ENCODE measurements at regions not wholly inside any gene's neighbourhood (a gene's known extent, or its start where the extent isn't known, plus 50 kb on each side); places are given as distances from the start of the nearest gene placed in this dataset.

DNA sequence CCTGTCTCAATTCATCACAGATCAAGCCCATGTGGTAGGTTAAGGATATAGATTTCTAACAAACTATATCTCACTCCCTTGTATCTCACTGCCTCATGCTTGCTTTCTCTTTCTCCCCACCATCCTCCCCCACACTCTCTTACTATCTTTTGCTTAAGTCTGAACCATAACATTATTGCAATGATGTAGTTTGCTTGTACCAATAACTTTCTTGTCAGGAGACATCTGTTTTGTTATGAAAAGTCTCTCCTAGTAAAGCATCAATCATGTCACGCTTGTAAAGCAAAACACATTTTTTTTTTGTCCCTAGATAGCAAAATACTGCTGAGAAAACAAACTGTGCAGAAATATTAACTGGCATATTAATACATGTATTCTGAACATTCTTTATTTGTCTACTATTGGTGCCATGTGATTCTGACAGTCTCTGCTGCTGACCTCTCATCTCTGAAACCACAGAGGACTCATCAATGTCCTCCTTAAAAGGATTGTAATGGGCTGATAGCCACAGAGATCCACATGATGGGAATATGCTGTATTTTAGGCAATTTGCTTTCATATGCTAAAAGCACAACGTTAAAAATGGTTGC lies 217.5 kb downstream of the VEGFC start:
- Histone ChIP-seq H3K36me3 (ENCODE audit: control insufficient read depth, insufficient read depth, low read length, severe bottlenecking) (no peaks in the 10 kb centered on the region), H3K4me3 (ENCODE audit: low read length) (peak overlapping the region; percentile 46), H3K4me1 (ENCODE audit: control insufficient read depth, insufficient read depth, low read length) (peaks cover 27% of the 10 kb centered on the region), H3K9ac (ENCODE audit: low read length) (peak overlapping the region; percentile 50), H3K9me3 (ENCODE audit: control insufficient read depth, low read length) (no peaks in the 10 kb centered on the region), H3K27me3 (replicated peaks; ENCODE audit: control insufficient read depth, insufficient read depth, low read length) (no peaks in the 10 kb centered on the region)
- DNase-seq (ENCODE audit: low read depth) = no peak

DNA sequence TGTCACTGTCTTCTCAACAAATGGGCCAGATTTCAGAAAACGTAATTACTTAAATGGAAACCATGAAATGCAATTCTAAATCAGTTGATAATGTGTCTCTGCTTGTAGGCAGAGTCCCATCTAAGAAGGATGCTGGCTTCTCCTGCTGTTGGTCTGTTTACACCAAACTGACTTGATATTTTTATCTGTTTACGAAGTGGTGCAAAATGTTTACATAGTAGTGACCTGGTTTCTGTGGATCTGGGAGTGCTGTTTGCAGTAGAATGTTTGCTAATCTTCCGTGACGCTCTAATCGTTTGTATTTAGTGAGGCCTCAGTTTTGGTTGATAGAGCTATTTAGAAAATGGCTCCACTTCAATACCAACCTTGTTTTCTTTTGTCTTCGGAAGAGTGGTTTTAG lies 213.5 kb downstream of the VEGFC start:
- Histone ChIP-seq H3K27me3 (replicated peaks; ENCODE audit: control insufficient read depth, insufficient read depth, low read length) (no peaks in the 10 kb centered on the region), H3K9ac (ENCODE audit: low read length) (no peak overlapping the region), H3K4me1 (ENCODE audit: control insufficient read depth, insufficient read depth, low read length) (peaks cover 17% of the 10 kb centered on the region), H3K9me3 (ENCODE audit: control insufficient read depth, low read length) (no peaks in the 10 kb centered on the region), H3K36me3 (ENCODE audit: control insufficient read depth, insufficient read depth, low read length, severe bottlenecking) (no peaks in the 10 kb centered on the region), H3K4me3 (ENCODE audit: low read length) (no peak overlapping the region)
- DNase-seq (ENCODE audit: low read depth) = no peak

DNA sequence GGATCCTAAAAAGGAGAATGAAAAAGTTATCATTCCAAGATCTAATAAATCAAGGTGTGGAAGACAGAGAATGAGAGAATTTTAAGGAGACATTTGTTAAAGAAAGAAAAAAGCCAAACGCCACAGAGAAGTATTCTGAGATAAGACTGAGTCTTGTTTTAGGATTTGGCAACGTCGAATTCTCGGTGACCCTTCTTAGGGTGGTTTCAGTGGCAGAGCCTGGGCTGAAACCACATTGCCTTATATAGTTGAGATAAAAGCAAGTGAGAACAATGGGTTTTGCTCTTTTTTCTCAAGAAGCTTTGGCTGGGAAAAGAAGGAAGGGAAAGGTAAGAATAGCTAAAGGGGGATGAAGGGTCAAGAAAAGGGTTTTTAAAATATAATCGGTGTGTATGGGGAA lies 209.4 kb downstream of the VEGFC start:
- no peak overlapping the region for H3K9ac ChIP-seq (ENCODE audit: low read length)
- H3K27me3 ChIP-seq (replicated peaks; ENCODE audit: control insufficient read depth, insufficient read depth, low read length) = no peaks in the 10 kb centered on the region
- H3K9me3 ChIP-seq (ENCODE audit: control insufficient read depth, low read length) = no peaks in the 10 kb centered on the region
- H3K4me3 ChIP-seq (ENCODE audit: low read length) = no peak overlapping the region
- H3K4me1 ChIP-seq (ENCODE audit: control insufficient read depth, insufficient read depth, low read length) = peaks cover 21% of the 10 kb centered on the region
- DNase-seq (ENCODE audit: low read depth) = no peak
- no peaks in the 10 kb centered on the region for H3K36me3 ChIP-seq (ENCODE audit: control insufficient read depth, insufficient read depth, low read length, severe bottlenecking)

DNA sequence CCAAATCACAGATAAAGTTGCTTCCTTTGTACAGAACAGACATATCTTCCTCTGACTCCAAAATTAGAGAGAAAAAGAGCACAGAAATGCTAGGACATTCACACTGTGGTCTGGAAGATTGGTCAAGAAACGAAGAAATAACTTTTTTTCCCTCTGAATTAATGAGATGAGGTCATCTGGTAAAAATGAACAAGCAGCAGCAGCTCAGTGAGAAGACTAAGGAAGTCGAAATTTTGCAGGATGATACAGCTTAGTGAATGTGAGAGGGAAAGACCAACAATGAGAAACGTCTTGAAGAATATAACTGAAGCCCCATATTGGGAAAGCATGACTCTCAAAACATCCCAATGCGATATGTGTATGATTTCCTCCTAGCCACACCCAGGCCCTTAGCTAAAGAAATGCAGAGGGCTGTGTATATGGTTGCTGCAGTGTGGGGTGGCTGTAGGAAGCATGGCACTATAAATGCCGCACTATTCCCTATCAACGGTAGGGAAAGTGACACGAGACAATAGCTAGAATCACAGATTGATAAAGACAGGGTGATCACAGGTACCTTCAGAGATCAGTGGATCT lies 208.6 kb downstream of the VEGFC start:
- Histone ChIP-seq H3K27me3 (replicated peaks; ENCODE audit: control insufficient read depth, insufficient read depth, low read length) (no peaks in the 10 kb centered on the region), H3K4me1 (ENCODE audit: control insufficient read depth, insufficient read depth, low read length) (peaks cover 28% of the 10 kb centered on the region), H3K36me3 (ENCODE audit: control insufficient read depth, insufficient read depth, low read length, severe bottlenecking) (no peaks in the 10 kb centered on the region), H3K9me3 (ENCODE audit: control insufficient read depth, low read length) (no peaks in the 10 kb centered on the region), H3K9ac (ENCODE audit: low read length) (no peak overlapping the region), H3K4me3 (ENCODE audit: low read length) (no peak overlapping the region)
- DNase-seq (ENCODE audit: low read depth) = no peak

DNA sequence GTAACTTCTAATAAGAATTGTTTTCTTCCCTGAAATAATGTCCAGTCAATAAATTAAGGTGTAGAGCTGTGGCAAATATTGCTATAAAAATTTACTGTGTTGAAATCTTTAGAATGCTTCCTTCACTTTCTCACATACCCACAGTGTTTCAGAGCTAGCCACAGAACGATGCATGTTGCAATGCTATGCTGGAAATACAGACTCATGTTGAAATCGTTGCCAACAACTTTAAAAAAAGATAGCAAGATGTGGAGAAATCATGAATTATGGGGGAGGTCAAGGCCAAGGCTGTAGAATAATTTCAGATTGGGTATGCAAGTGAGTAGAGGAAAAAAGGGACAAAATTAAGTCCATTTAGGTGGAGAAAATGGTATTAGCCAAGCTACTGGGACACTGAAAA lies 204.8 kb downstream of the VEGFC start:
- no peak overlapping the region for H3K9ac ChIP-seq (ENCODE audit: low read length)
- H3K4me3 ChIP-seq (ENCODE audit: low read length) = peak overlapping the region; percentile 3
- no peaks in the 10 kb centered on the region for H3K36me3 ChIP-seq (ENCODE audit: control insufficient read depth, insufficient read depth, low read length, severe bottlenecking)
- H3K4me1 ChIP-seq (ENCODE audit: control insufficient read depth, insufficient read depth, low read length) = peaks cover 30% of the 10 kb centered on the region
- H3K9me3 ChIP-seq (ENCODE audit: control insufficient read depth, low read length) = peaks cover 13% of the 10 kb centered on the region
- no peaks in the 10 kb centered on the region for H3K27me3 ChIP-seq (replicated peaks; ENCODE audit: control insufficient read depth, insufficient read depth, low read length)
- peak; percentile 95 for DNase-seq (ENCODE audit: low read depth)

DNA sequence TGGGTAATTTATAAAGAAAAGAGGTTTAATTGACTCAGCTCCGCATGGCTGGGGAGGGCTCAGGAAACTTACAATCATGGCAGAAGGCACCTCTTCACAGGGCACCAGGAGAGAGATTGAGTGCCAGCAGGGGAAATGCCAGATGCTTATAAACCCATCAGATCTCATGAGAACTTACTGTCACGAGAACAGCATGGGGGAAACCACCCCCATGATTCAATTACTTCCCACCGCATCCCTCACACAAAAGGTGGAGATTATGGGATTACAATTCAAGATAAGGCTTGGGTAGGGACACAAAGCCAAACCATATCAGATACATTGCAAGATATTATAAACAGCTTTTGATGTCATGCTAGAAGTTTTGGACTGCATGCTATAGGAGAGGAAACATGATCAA lies 204.3 kb downstream of the VEGFC start:
- no peaks in the 10 kb centered on the region for H3K36me3 ChIP-seq (ENCODE audit: control insufficient read depth, insufficient read depth, low read length, severe bottlenecking)
- H3K9ac ChIP-seq (ENCODE audit: low read length) = no peak overlapping the region
- H3K9me3 ChIP-seq (ENCODE audit: control insufficient read depth, low read length) = peaks cover 13% of the 10 kb centered on the region
- peaks cover 30% of the 10 kb centered on the region for H3K4me1 ChIP-seq (ENCODE audit: control insufficient read depth, insufficient read depth, low read length)
- H3K4me3 ChIP-seq (ENCODE audit: low read length) = peak overlapping the region; percentile 3
- H3K27me3 ChIP-seq (replicated peaks; ENCODE audit: control insufficient read depth, insufficient read depth, low read length) = no peaks in the 10 kb centered on the region
- no peak for DNase-seq (ENCODE audit: low read depth)

DNA sequence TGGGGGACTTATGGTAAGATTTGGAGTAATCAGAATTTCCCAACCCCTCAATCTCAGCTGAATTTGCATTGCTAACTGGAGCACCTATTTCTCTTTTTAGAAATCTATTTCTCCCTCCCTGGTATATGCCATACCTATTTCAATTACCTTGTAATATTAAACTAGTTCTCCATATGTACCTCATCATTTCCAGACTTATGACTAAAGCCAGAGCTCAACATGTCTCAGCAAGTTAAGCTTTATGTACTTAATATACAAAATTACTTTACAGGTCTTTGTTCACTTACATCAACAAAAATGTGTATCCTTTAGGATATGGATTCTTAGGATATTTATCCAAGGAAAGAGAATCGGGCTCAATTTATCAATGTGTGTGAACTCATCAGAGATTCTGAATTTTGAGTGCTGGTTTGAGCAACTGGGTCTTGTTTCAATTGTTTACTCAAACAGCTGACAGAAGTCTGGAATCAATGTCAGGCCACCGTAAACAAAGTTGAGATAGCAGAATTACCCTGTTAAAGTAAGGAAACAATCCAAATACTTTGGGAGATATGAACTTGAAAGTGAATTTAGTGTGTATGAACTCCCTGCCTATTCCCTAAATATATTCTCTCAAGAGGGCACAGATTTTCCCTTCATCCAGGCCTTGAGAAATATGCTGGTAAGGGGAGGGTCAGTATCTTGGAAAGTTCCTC lies 199.6 kb downstream of the VEGFC start:
- peaks cover 13% of the 10 kb centered on the region for H3K4me1 ChIP-seq (ENCODE audit: control insufficient read depth, insufficient read depth, low read length)
- no peak for DNase-seq (ENCODE audit: low read depth)
- no peaks in the 10 kb centered on the region for H3K36me3 ChIP-seq (ENCODE audit: control insufficient read depth, insufficient read depth, low read length, severe bottlenecking)
- H3K9me3 ChIP-seq (ENCODE audit: control insufficient read depth, low read length) = peaks cover 15% of the 10 kb centered on the region
- no peak overlapping the region for H3K4me3 ChIP-seq (ENCODE audit: low read length)
- no peaks in the 10 kb centered on the region for H3K27me3 ChIP-seq (replicated peaks; ENCODE audit: control insufficient read depth, insufficient read depth, low read length)
- H3K9ac ChIP-seq (ENCODE audit: low read length) = no peak overlapping the region

DNA sequence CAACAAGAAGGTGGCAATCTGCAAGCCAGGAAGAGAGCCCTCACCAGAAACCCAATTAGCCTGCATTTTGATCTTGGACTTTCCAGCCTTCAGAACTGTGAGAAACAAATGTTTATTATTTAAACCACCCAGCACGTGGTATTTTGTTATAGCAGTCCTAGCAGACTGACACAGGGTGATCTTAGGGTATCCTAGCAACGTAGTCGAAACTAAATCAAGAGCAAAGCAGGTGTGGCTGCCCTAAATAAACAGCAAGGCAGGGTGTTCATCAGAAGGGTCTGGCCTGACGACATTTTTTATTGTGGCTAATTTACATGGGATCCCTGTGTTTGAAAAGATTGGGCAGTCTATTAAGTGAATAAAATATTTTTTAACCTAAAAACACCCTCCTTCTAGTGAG lies 198.8 kb downstream of the VEGFC start:
- Histone ChIP-seq H3K4me3 (ENCODE audit: low read length) (no peak overlapping the region), H3K36me3 (ENCODE audit: control insufficient read depth, insufficient read depth, low read length, severe bottlenecking) (no peaks in the 10 kb centered on the region), H3K9me3 (ENCODE audit: control insufficient read depth, low read length) (peaks cover 22% of the 10 kb centered on the region), H3K4me1 (ENCODE audit: control insufficient read depth, insufficient read depth, low read length) (peaks cover 5% of the 10 kb centered on the region), H3K27me3 (replicated peaks; ENCODE audit: control insufficient read depth, insufficient read depth, low read length) (no peaks in the 10 kb centered on the region), H3K9ac (ENCODE audit: low read length) (no peak overlapping the region)
- DNase-seq (ENCODE audit: low read depth) = no peak

DNA sequence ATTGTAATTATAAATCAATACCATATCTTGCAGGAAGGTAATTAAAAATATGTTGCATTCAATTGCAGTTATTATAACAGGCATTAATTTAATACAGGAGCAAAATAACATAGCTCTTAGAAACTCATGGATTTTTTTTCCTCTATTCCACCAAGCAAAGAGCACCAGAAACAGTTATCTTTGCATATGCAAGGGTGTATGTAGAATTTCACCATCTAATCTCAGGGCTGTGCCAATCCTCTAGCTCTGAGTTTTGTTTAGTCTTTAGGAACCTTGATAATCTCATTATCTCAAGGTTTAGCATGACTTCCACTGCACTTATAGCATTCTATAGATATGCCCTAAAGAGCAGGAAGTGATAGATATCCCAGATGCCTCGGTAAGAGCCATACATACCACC lies 197.5 kb downstream of the VEGFC start:
- H3K4me3 ChIP-seq (ENCODE audit: low read length) = no peak overlapping the region
- H3K27me3 ChIP-seq (replicated peaks; ENCODE audit: control insufficient read depth, insufficient read depth, low read length) = no peaks in the 10 kb centered on the region
- no peak for DNase-seq (ENCODE audit: low read depth)
- H3K9me3 ChIP-seq (ENCODE audit: control insufficient read depth, low read length) = peaks cover 22% of the 10 kb centered on the region
- H3K9ac ChIP-seq (ENCODE audit: low read length) = no peak overlapping the region
- peaks cover 3% of the 10 kb centered on the region for H3K4me1 ChIP-seq (ENCODE audit: control insufficient read depth, insufficient read depth, low read length)
- no peaks in the 10 kb centered on the region for H3K36me3 ChIP-seq (ENCODE audit: control insufficient read depth, insufficient read depth, low read length, severe bottlenecking)

DNA sequence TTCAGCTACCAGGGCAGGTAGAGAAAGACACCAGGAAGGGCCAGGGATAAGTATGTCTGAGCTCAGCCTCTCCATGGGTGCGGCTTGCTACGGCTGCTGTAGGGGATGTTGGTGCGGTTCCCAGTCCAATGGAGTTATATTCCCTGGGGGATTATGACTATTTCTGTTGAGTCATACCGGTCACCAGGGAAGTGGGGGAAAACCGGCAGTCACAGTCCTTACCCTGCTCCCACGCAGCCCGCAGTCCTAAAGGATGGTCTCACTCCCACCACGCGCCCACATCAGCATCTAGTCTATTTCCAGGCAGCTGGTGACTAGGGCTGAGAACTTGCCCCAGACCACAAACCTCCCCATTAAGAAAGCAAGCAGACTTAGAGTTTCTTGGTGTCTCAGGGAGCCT lies 191.6 kb downstream of the VEGFC start:
- Histone ChIP-seq H3K9ac (ENCODE audit: low read length) (no peak overlapping the region), H3K27me3 (replicated peaks; ENCODE audit: control insufficient read depth, insufficient read depth, low read length) (no peaks in the 10 kb centered on the region), H3K36me3 (ENCODE audit: control insufficient read depth, insufficient read depth, low read length, severe bottlenecking) (no peaks in the 10 kb centered on the region), H3K4me3 (ENCODE audit: low read length) (no peak overlapping the region), H3K9me3 (ENCODE audit: control insufficient read depth, low read length) (peaks cover 10% of the 10 kb centered on the region), H3K4me1 (ENCODE audit: control insufficient read depth, insufficient read depth, low read length) (no peaks in the 10 kb centered on the region)
- DNase-seq (ENCODE audit: low read depth) = no peak

DNA sequence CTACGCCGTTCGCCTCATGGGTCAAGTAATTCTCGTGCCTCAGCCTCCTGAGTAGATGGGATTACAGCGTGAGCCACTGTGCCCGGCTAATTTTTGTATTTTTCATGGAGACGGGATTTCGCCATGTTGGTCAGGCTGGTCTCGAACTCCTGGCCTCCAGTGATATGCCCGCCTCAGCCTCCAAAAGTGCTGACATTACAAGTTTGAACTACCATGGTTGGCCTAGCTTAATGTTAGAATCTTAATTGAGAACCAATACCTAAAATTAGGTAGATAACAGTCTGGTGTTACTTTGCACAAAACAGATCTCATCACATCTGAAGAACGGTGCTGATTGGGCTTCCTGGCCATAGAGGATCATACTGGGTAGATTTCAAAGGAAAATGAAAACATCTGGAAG lies 184.9 kb downstream of the VEGFC start:
- H3K27me3 ChIP-seq (replicated peaks; ENCODE audit: control insufficient read depth, insufficient read depth, low read length) = no peaks in the 10 kb centered on the region
- H3K9me3 ChIP-seq (ENCODE audit: control insufficient read depth, low read length) = no peaks in the 10 kb centered on the region
- H3K4me3 ChIP-seq (ENCODE audit: low read length) = no peak overlapping the region
- H3K36me3 ChIP-seq (ENCODE audit: control insufficient read depth, insufficient read depth, low read length, severe bottlenecking) = no peaks in the 10 kb centered on the region
- DNase-seq (ENCODE audit: low read depth) = no peak
- H3K9ac ChIP-seq (ENCODE audit: low read length) = no peak overlapping the region
- H3K4me1 ChIP-seq (ENCODE audit: control insufficient read depth, insufficient read depth, low read length) = peaks cover 13% of the 10 kb centered on the region

Data from adipocyte (in vitro differentiated cells).